ENCODE measurements at regions not wholly inside any gene's neighbourhood (a gene's known extent, or its start where the extent isn't known, plus 50 kb on each side); places are given as distances from the start of the nearest gene placed in this dataset.
"Not testable (repeated sequence)": the region's sequence is repeated elsewhere in the genome, so short reads cannot be mapped to it uniquely, and the experiment has no call there.

- dilution Hi-C loops (cut with MboI; ENCODE audit: extremely low pct_ligation_motif_present, low sequenced_read_pairs); H3K79me2 ChIP-seq (ENCODE audit: control insufficient read depth, insufficient read depth, low read length); H3K4me2 ChIP-seq (ENCODE audit: control insufficient read depth, extremely low read depth, insufficient read depth, low read depth, low read length); H3K36me3 ChIP-seq (ENCODE audit: control insufficient read depth in 2 of 2, extremely low read depth in 1 of 2, insufficient read depth in 2 of 2, low read length in 2 of 2); H3K27ac ChIP-seq (ENCODE audit: control insufficient read depth, insufficient read depth, low read length); H3K4me3 ChIP-seq (ENCODE audit: control insufficient read depth in 2 of 3, extremely low read depth in 1 of 3, insufficient read depth in 2 of 3, low read depth in 1 of 3, low read length in 3 of 3); FAIRE-seq; H3K4me1 ChIP-seq (ENCODE audit: control insufficient read depth, extremely low read depth, insufficient read depth, low read length); H2AFZ ChIP-seq (ENCODE audit: control insufficient read depth, low read length); H3K9ac ChIP-seq (ENCODE audit: control insufficient read depth, extremely low read depth, insufficient read depth, low read length); H4K20me1 ChIP-seq (ENCODE audit: control insufficient read depth, extremely low read depth, insufficient read depth, low read length); H3K27me3 ChIP-seq (ENCODE audit: control insufficient read depth, extremely low read depth, insufficient read depth, low read length); H3K9me1 ChIP-seq (ENCODE audit: control insufficient read depth, extremely low read depth, insufficient read depth, low read length); H3K9me3 ChIP-seq (ENCODE audit: control insufficient read depth, low read depth, low read length); DNase-seq (ENCODE audit: low read depth, low spot score): not testable (repeated sequence)
These were observed 51.9 kb upstream of the MFGE8 start for GRCh38 chr15:88965097-88965496.

- dilution Hi-C loops (cut with MboI; ENCODE audit: extremely low pct_ligation_motif_present, low sequenced_read_pairs), result no loop called here
- Histone ChIP-seq H3K4me1 (ENCODE audit: control insufficient read depth, extremely low read depth, insufficient read depth, low read length) (no peaks in the 10 kb centered on the region), H3K4me2 (ENCODE audit: control insufficient read depth, extremely low read depth, insufficient read depth, low read depth, low read length) (no peak overlapping the region), H3K9me1 (ENCODE audit: control insufficient read depth, extremely low read depth, insufficient read depth, low read length) (no peaks in the 10 kb centered on the region), H3K9me3 (ENCODE audit: control insufficient read depth, low read depth, low read length) (no peaks in the 10 kb centered on the region), H3K36me3 (ENCODE audit: control insufficient read depth in 2 of 2, extremely low read depth in 1 of 2, insufficient read depth in 2 of 2, low read length in 2 of 2) (no peaks in the 10 kb centered on the region), H3K27me3 (ENCODE audit: control insufficient read depth, extremely low read depth, insufficient read depth, low read length) (no peaks in the 10 kb centered on the region), H3K79me2 (ENCODE audit: control insufficient read depth, insufficient read depth, low read length) (no peaks in the 10 kb centered on the region), H3K4me3 (ENCODE audit: control insufficient read depth in 2 of 3, extremely low read depth in 1 of 3, insufficient read depth in 2 of 3, low read depth in 1 of 3, low read length in 3 of 3) (no peak overlapping the region), H3K9ac (ENCODE audit: control insufficient read depth, extremely low read depth, insufficient read depth, low read length) (no peak overlapping the region), H3K27ac (ENCODE audit: control insufficient read depth, insufficient read depth, low read length) (no peak overlapping the region), H2AFZ (ENCODE audit: control insufficient read depth, low read length) (no peak overlapping the region), H4K20me1 (ENCODE audit: control insufficient read depth, extremely low read depth, insufficient read depth, low read length) (no peaks in the 10 kb centered on the region)
- DNase-seq (ENCODE audit: low read depth, low spot score) (no peak), FAIRE-seq (no peak)
- no peak for TF ChIP-seq CTCF (optimal IDR thresholded peaks at IDR 0.05 in 1 of 3, IDR thresholded peaks at IDR 0.05 in 1 of 3, conservative IDR thresholded peaks at IDR 0.05 in 1 of 3; ENCODE audit: extremely low read depth in 1 of 3, insufficient read depth in 2 of 3, low read length in 3 of 3)
These were observed 57.1 kb upstream of the MFGE8 start for GRCh38 chr15:88970232-88970631.

- no peaks in the 10 kb centered on the region for H3K4me1 ChIP-seq (ENCODE audit: control insufficient read depth, extremely low read depth, insufficient read depth, low read length)
- no peaks in the 10 kb centered on the region for H3K79me2 ChIP-seq (ENCODE audit: control insufficient read depth, insufficient read depth, low read length)
- H3K4me3 ChIP-seq (ENCODE audit: control insufficient read depth in 2 of 3, extremely low read depth in 1 of 3, insufficient read depth in 2 of 3, low read depth in 1 of 3, low read length in 3 of 3), result no peak overlapping the region
- H3K9me3 ChIP-seq (ENCODE audit: control insufficient read depth, low read depth, low read length), result no peaks in the 10 kb centered on the region
- no peaks in the 10 kb centered on the region for H4K20me1 ChIP-seq (ENCODE audit: control insufficient read depth, extremely low read depth, insufficient read depth, low read length)
- no peak overlapping the region for H3K9ac ChIP-seq (ENCODE audit: control insufficient read depth, extremely low read depth, insufficient read depth, low read length)
- no peak overlapping the region for H2AFZ ChIP-seq (ENCODE audit: control insufficient read depth, low read length)
- no peak overlapping the region for H3K27ac ChIP-seq (ENCODE audit: control insufficient read depth, insufficient read depth, low read length)
- H3K36me3 ChIP-seq (ENCODE audit: control insufficient read depth in 2 of 2, extremely low read depth in 1 of 2, insufficient read depth in 2 of 2, low read length in 2 of 2), result no peaks in the 10 kb centered on the region
- dilution Hi-C loops (cut with MboI; ENCODE audit: extremely low pct_ligation_motif_present, low sequenced_read_pairs), result no loop called here
- no peaks in the 10 kb centered on the region for H3K9me1 ChIP-seq (ENCODE audit: control insufficient read depth, extremely low read depth, insufficient read depth, low read length)
- no peak overlapping the region for H3K4me2 ChIP-seq (ENCODE audit: control insufficient read depth, extremely low read depth, insufficient read depth, low read depth, low read length)
- DNase-seq (ENCODE audit: low read depth, low spot score), result no peak
- TF ChIP-seq CTCF (optimal IDR thresholded peaks at IDR 0.05 in 1 of 3, IDR thresholded peaks at IDR 0.05 in 1 of 3, conservative IDR thresholded peaks at IDR 0.05 in 1 of 3; ENCODE audit: extremely low read depth in 1 of 3, insufficient read depth in 2 of 3, low read length in 3 of 3) (no peak), EZH2 (IDR thresholded peaks at IDR 0.05; ENCODE audit: low read length) (no peak)
- FAIRE-seq, result no peak
- H3K27me3 ChIP-seq (ENCODE audit: control insufficient read depth, extremely low read depth, insufficient read depth, low read length), result no peaks in the 10 kb centered on the region
These were observed 61.2 kb upstream of the MFGE8 start for GRCh38 chr15:88974392-88974791.

All from keratinocyte (primary cell).